CD8-positive, alpha-beta memory T cell (primary cell): ENCODE measurements at regions not wholly inside any gene's neighbourhood (a gene's known extent, or its start where the extent isn't known, plus 50 kb on each side); places are given as distances from the start of the nearest gene placed in this dataset.

Source experiments
- CTCF ChIA-PET: fragments of 350-600 bp; sonication (Branson Sonifier 250); formaldehyde crosslinking; loops from one replicate; lab custom pipeline; 2021; ENCODE audit warnings: antibody characterized with exemption; lab: Charles Lee
- POLR2A ChIA-PET: fragments of 350-600 bp; sonication (Branson Sonifier 250); formaldehyde crosslinking; loops from one replicate; lab custom pipeline; 2021; ENCODE audit warnings: antibody characterized with exemption; lab: Charles Lee
- DNase-seq, 5 donors: peaks; one replicate each; pipeline versions ENCODE4 v3.0.0 to v3.0.0-alpha.2; 2020 to 2022; ENCODE audit warnings: mixed read lengths in 1 of 5
- H3K27ac ChIP-seq: one replicate; pipeline ENCODE4 v1.7.0; 2013; ENCODE audit warnings: low read depth, mild to moderate bottlenecking, low read length, moderate library complexity
- H3K27me3 ChIP-seq: 2 replicates; pipeline ENCODE4 v1.7.0; 2013; ENCODE audit warnings: low read length, mild to moderate bottlenecking; ENCODE audit not compliant: insufficient read depth, poor library complexity, severe bottlenecking
- H3K36me3 ChIP-seq: 2 replicates; pipeline ENCODE4 v1.7.0; 2013; ENCODE audit warnings: mild to moderate bottlenecking, low read length, moderate library complexity; ENCODE audit not compliant: insufficient read depth
- H3K4me1 ChIP-seq: 2 replicates; pipeline ENCODE4 v1.7.0; 2013; ENCODE audit warnings: mild to moderate bottlenecking, low read length, moderate library complexity; ENCODE audit not compliant: insufficient read depth
- H3K4me3 ChIP-seq: 2 replicates; pipeline ENCODE4 v1.7.0; 2013; ENCODE audit warnings: mild to moderate bottlenecking, low read length
- H3K9me3 ChIP-seq: 2 replicates; pipeline ENCODE4 v1.7.0; 2013; ENCODE audit warnings: mild to moderate bottlenecking, low read length
- H3K27ac Mint-ChIP-seq, 8 donors: one replicate each; pipeline ENCODE4 v1.8.0; 2020 to 2021; ENCODE audit warnings: mixed read lengths in 8 of 8, mild to moderate bottlenecking in 6 of 8, inconsistent platforms in 3 of 8, moderate library complexity in 3 of 8
- H3K27me3 Mint-ChIP-seq, 2 donors: one replicate each; pipeline ENCODE4 v1.8.0; 2020 to 2021; ENCODE audit warnings: mixed read lengths in 2 of 2, mild to moderate bottlenecking in 1 of 2, moderate library complexity in 1 of 2
- H3K36me3 Mint-ChIP-seq, 3 donors: one replicate each; pipeline ENCODE4 v1.8.0; 2020 to 2021; ENCODE audit warnings: mixed read lengths in 3 of 3, inconsistent platforms in 1 of 3, mild to moderate bottlenecking in 1 of 3
- H3K4me1 Mint-ChIP-seq, 3 donors: one replicate each; pipeline ENCODE4 v1.8.0; 2020 to 2021; ENCODE audit warnings: mixed read lengths in 3 of 3, inconsistent platforms in 1 of 3, mild to moderate bottlenecking in 1 of 3
- H3K4me3 Mint-ChIP-seq, 7 donors: one replicate each; pipeline ENCODE4 v1.8.0; 2020 to 2021; ENCODE audit warnings: mixed read lengths in 7 of 7, mild to moderate bottlenecking in 6 of 7, moderate library complexity in 4 of 7, inconsistent platforms in 2 of 7
- H3K9me3 Mint-ChIP-seq, 5 donors: one replicate each; pipeline ENCODE4 v1.8.0; 2020 to 2022; ENCODE audit warnings: mixed read lengths in 5 of 5, mild to moderate bottlenecking in 3 of 5, moderate library complexity in 2 of 5, inconsistent platforms in 1 of 5

DNA sequence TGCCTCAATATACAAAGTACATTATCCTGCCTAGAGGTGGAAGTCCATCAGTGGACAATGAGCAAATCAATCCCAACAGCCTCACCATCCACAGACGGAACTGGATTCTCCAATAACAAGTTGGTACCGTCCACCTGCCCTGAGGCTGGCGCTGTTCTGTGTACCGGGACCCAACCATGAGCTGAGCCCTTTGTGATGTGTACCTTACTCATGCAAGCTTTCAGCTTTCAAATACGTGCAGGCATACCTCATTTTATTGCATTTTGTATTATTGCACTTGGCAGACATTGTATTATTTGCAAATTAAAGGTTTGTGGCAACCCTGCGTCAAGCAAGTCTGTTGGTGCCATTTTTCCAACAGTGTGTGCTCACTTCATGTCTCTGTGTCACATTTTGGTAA, 476.0 kb upstream of the MKI67 start:
- H3K4me1 Mint-ChIP-seq = no peaks in the 10 kb centered on the region
- no peaks in the 10 kb centered on the region for H3K27me3 ChIP-seq
- H3K36me3 ChIP-seq = no peaks in the 10 kb centered on the region
- no peak overlapping the region for H3K4me3 ChIP-seq
- H3K9me3 ChIP-seq = no peaks in the 10 kb centered on the region
- H3K27me3 Mint-ChIP-seq = peaks cover 0 to 1% of the 10 kb centered on the region in 2 donors
- no peak overlapping the region for H3K27ac ChIP-seq
- H3K27ac Mint-ChIP-seq = no peak overlapping the region
- CTCF ChIA-PET = no interaction called here
- H3K4me3 Mint-ChIP-seq = no peak overlapping the region
- POLR2A ChIA-PET = no interaction called here
- H3K36me3 Mint-ChIP-seq = no peaks in the 10 kb centered on the region
- H3K4me1 ChIP-seq = no peaks in the 10 kb centered on the region
- DNase-seq = no peak
- H3K9me3 Mint-ChIP-seq = no peaks in the 10 kb centered on the region

DNA sequence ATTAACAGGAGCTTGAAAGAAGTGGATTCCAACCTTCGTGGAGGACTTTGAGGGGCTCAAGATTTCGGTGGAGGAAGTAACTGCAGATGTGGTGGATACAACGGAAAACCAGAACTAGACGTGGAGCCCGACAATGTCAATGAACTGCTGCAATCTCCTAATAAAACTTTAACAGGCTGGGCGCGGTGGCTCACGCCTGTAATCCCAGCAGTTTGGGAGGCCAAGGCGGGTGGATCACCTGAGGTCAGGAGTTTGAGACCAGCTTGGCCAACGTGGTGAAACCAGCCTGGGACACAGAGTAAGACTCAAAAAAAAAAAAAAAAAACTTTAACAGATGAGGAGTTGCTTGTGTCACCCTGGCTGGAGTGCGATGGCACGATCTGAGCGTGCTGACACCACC, 477.8 kb upstream of the MKI67 start:
- Histone ChIP-seq H3K27me3 (no peaks in the 10 kb centered on the region), H3K4me1 (no peaks in the 10 kb centered on the region), H3K36me3 (no peaks in the 10 kb centered on the region), H3K27ac (no peak overlapping the region), H3K9me3 (no peaks in the 10 kb centered on the region), H3K4me3 (no peak overlapping the region)
- Mint-ChIP-seq H3K4me1 (no peaks in the 10 kb centered on the region), H3K36me3 (no peaks in the 10 kb centered on the region), H3K4me3 (no peak overlapping the region), H3K9me3 (no peaks in the 10 kb centered on the region), H3K27me3 (peaks cover 0 to 1% of the 10 kb centered on the region in 2 donors), H3K27ac (no peak overlapping the region)
- ChIA-PET CTCF (no interaction called here), POLR2A (no interaction called here)
- no peak for DNase-seq

GRCh38 chr10:128605180-128605579, 479.0 kb upstream of the MKI67 start:
- H3K36me3 Mint-ChIP-seq = no peaks in the 10 kb centered on the region
- POLR2A ChIA-PET = no interaction called here
- no peak overlapping the region for H3K27ac ChIP-seq
- no peaks in the 10 kb centered on the region for H3K27me3 ChIP-seq
- H3K4me3 Mint-ChIP-seq = no peak overlapping the region
- H3K4me1 Mint-ChIP-seq = no peaks in the 10 kb centered on the region
- CTCF ChIA-PET = no interaction called here
- H3K27ac Mint-ChIP-seq = no peak overlapping the region
- no peaks in the 10 kb centered on the region for H3K9me3 Mint-ChIP-seq
- no peak for DNase-seq
- H3K4me3 ChIP-seq = no peak overlapping the region
- H3K9me3 ChIP-seq = no peaks in the 10 kb centered on the region
- no peaks in the 10 kb centered on the region for H3K27me3 Mint-ChIP-seq
- H3K36me3 ChIP-seq = no peaks in the 10 kb centered on the region
- no peaks in the 10 kb centered on the region for H3K4me1 ChIP-seq

GRCh38 chr10:128606055-128606454, 479.8 kb upstream of the MKI67 start:
- Mint-ChIP-seq H3K27me3 (no peaks in the 10 kb centered on the region), H3K36me3 (no peaks in the 10 kb centered on the region), H3K9me3 (no peaks in the 10 kb centered on the region), H3K27ac (no peak overlapping the region), H3K4me3 (no peak overlapping the region), H3K4me1 (no peaks in the 10 kb centered on the region)
- no peak for DNase-seq
- no peak overlapping the region for H3K4me3 ChIP-seq
- no peaks in the 10 kb centered on the region for H3K36me3 ChIP-seq
- H3K9me3 ChIP-seq = no peaks in the 10 kb centered on the region
- no peak overlapping the region for H3K27ac ChIP-seq
- ChIA-PET POLR2A (no interaction called here), CTCF (no interaction called here)
- H3K4me1 ChIP-seq = no peaks in the 10 kb centered on the region
- H3K27me3 ChIP-seq = no peaks in the 10 kb centered on the region

GRCh38 chr10:128608791-128609190, 482.6 kb upstream of the MKI67 start:
- no peaks in the 10 kb centered on the region for H3K27me3 ChIP-seq
- Mint-ChIP-seq H3K27me3 (peaks cover 0 to 2% of the 10 kb centered on the region in 2 donors), H3K4me1 (no peaks in the 10 kb centered on the region), H3K9me3 (no peaks in the 10 kb centered on the region), H3K4me3 (no peak overlapping the region), H3K27ac (no peak overlapping the region), H3K36me3 (no peaks in the 10 kb centered on the region)
- no peak overlapping the region for H3K27ac ChIP-seq
- H3K9me3 ChIP-seq = no peaks in the 10 kb centered on the region
- ChIA-PET CTCF (no interaction called here), POLR2A (no interaction called here)
- no peaks in the 10 kb centered on the region for H3K36me3 ChIP-seq
- DNase-seq = no peak
- no peaks in the 10 kb centered on the region for H3K4me1 ChIP-seq
- H3K4me3 ChIP-seq = no peak overlapping the region

DNA sequence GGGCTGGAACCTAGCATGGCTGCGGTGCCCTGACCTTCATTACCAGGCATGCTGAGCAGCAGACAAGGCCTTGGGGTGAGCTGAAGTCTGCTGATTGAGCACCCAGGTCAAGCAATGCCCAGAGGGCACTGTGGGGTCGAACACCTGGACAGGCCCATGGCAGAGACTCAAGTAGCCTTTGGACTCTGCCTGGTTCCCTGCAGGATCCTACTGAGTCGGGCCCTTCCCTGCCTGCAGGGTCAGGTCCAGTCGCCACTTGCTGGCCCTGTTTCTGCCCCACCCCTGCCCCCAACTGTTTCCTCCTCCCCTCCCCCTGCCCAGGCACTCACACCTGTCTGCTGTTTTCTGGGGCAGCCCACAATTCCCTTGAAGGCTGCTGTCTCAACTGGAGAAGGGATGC, 483.2 kb upstream of the MKI67 start:
- POLR2A ChIA-PET = no interaction called here
- Mint-ChIP-seq H3K27ac (no peak overlapping the region), H3K27me3 (peaks cover 0 to 2% of the 10 kb centered on the region in 2 donors), H3K4me3 (no peak overlapping the region), H3K9me3 (no peaks in the 10 kb centered on the region), H3K4me1 (no peaks in the 10 kb centered on the region), H3K36me3 (no peaks in the 10 kb centered on the region)
- H3K27me3 ChIP-seq = no peaks in the 10 kb centered on the region
- H3K9me3 ChIP-seq = no peaks in the 10 kb centered on the region
- H3K4me1 ChIP-seq = no peaks in the 10 kb centered on the region
- H3K4me3 ChIP-seq = no peak overlapping the region
- DNase-seq = no peak
- CTCF ChIA-PET = no interaction called here
- no peaks in the 10 kb centered on the region for H3K36me3 ChIP-seq
- H3K27ac ChIP-seq = no peak overlapping the region

- no peaks in the 10 kb centered on the region for H3K36me3 ChIP-seq
- POLR2A ChIA-PET = no interaction called here
Observed at GRCh38 chr10:128610113-128610512, 483.9 kb upstream of the MKI67 start.

GRCh38 chr10:128612195-128612594, 486.0 kb upstream of the MKI67 start:
- no peaks in the 10 kb centered on the region for H3K4me1 Mint-ChIP-seq
- POLR2A ChIA-PET = no interaction called here
- no peaks in the 10 kb centered on the region for H3K36me3 Mint-ChIP-seq
- no peaks in the 10 kb centered on the region for H3K36me3 ChIP-seq
- H3K4me1 ChIP-seq = no peaks in the 10 kb centered on the region
- DNase-seq = no peak
- no peaks in the 10 kb centered on the region for H3K27me3 ChIP-seq
- H3K9me3 Mint-ChIP-seq = no peaks in the 10 kb centered on the region
- no peak overlapping the region for H3K27ac ChIP-seq
- H3K27ac Mint-ChIP-seq = no peak overlapping the region
- H3K4me3 ChIP-seq = no peak overlapping the region
- peaks cover 0 to 2% of the 10 kb centered on the region in 2 donors for H3K27me3 Mint-ChIP-seq
- CTCF ChIA-PET = no interaction called here
- no peak overlapping the region for H3K4me3 Mint-ChIP-seq
- no peaks in the 10 kb centered on the region for H3K9me3 ChIP-seq

More at GRCh38 chr10:128610113-128610512, 483.9 kb upstream of the MKI67 start:
- Histone ChIP-seq H3K4me1 (no peaks in the 10 kb centered on the region), H3K9me3 (no peaks in the 10 kb centered on the region), H3K27ac (no peak overlapping the region), H3K27me3 (no peaks in the 10 kb centered on the region), H3K4me3 (no peak overlapping the region)
- Mint-ChIP-seq H3K4me1 (no peaks in the 10 kb centered on the region), H3K4me3 (no peak overlapping the region), H3K27ac (no peak overlapping the region), H3K27me3 (peaks cover 0 to 2% of the 10 kb centered on the region in 2 donors), H3K9me3 (no peaks in the 10 kb centered on the region), H3K36me3 (no peaks in the 10 kb centered on the region)
- CTCF ChIA-PET = no interaction called here
- DNase-seq = no peak

DNA sequence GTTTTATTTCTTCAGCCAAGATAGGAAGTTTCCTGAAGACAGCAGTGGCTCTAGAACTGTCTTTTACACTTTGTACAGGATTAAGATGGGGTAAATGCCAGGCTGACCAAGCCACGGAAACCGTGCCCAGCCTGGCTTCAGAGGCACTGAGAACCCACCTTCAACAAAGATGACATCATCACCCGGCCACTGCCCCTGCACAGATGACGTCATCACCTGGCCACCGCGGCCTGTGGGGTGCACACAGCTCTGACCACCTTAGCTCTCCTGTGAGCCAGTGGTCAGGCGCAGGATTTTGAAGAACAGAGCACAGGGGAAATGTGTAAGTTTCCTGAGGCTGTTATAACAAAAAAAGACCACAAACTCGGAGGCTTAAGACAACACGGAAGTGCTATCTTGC, 486.4 kb upstream of the MKI67 start:
- POLR2A ChIA-PET = no interaction called here
- Histone ChIP-seq H3K4me1 (no peaks in the 10 kb centered on the region), H3K4me3 (no peak overlapping the region), H3K9me3 (no peaks in the 10 kb centered on the region), H3K27me3 (no peaks in the 10 kb centered on the region), H3K27ac (no peak overlapping the region), H3K36me3 (no peaks in the 10 kb centered on the region)
- no peaks in the 10 kb centered on the region for H3K36me3 Mint-ChIP-seq
- no peak overlapping the region for H3K4me3 Mint-ChIP-seq
- CTCF ChIA-PET = no interaction called here
- no peaks in the 10 kb centered on the region for H3K4me1 Mint-ChIP-seq
- no peaks in the 10 kb centered on the region for H3K9me3 Mint-ChIP-seq
- no peak overlapping the region for H3K27ac Mint-ChIP-seq
- DNase-seq = no peak
- H3K27me3 Mint-ChIP-seq = peaks cover 0 to 2% of the 10 kb centered on the region in 2 donors
